HG03039 (cell line): ENCODE measurements at regions not wholly inside any gene's neighbourhood (a gene's known extent, or its start where the extent isn't known, plus 50 kb on each side); places are given as distances from the start of the nearest gene placed in this dataset.
A peak's percentile ranks its signal among the peaks of the same experiment; 100 is the strongest.
"Not testable (repeated sequence)": the region's sequence is repeated elsewhere in the genome, so short reads cannot be mapped to it uniquely, and the experiment has no call there.

Source experiments
- ATAC-seq: cut with Tn5 transposase; IDR thresholded peaks from one replicate; pipeline ENCODE4 v1.9.1; 2021; ENCODE audit warnings: mild to moderate bottlenecking, moderate library complexity; ENCODE audit not compliant: unreplicated experiment

DNA sequence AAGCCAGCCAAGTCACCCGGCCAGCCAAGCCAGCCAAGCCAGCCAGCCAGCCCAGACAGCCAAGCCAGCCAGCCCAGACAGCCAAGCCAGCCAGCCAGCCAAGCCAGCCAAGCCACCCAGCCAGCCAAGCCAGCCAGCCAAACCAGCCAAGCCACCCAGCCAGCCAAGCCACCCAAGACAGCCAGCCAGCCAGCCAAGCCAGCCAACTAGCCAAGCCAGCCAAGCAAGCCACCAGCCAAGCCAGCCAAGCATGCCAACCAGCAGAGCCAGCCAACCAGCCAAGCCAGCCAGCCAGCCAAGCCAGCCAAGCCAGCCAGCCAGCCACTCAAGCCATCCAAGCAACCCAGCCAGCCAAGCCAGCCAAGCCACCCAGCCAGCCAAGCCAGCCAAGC lies 323.1 kb upstream of the PLGLB2 start:
- not testable (repeated sequence) for ATAC-seq

DNA sequence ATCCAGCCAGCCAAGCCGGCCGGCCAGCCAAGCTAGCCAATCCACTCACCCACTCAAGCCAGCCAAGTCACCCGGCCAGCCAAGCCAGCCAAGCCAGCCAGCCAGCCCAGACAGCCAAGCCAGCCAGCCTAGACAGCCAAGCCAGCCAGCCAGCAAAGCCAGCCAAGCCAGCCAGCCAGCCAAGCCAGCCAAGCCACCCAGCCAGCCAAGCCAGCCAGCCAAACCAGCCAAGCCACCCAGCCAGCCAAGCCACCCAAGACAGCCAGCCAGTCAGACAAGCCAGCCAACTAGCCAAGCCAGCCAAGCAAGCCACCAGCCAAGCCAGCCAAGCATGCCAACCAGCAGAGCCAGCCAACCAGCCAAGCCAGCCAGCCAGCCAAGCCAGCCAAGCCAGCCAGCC lies 322.7 kb upstream of the PLGLB2 start:
- ATAC-seq = not testable (repeated sequence)

DNA sequence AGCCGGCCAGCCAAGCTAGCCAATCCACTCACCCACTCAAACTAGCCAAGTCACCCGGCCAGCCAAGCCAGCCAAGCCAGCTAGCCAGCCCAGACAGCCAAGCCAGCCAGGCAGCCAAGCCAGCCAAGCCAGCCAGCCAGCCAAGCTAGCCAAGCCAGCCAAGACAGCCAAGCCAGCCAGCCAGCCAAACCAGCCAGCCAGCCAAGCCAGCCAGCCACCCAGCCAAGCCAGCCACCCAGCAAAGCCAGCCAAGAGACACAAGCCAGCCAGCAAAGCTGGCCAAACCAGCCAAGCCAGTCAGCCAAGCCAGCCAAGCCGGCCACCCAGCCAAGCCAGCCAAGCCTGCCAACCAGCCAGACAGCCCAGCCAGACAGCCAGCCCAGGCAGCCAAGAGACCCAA lies 322.2 kb upstream of the PLGLB2 start:
- not testable (repeated sequence) for ATAC-seq

DNA sequence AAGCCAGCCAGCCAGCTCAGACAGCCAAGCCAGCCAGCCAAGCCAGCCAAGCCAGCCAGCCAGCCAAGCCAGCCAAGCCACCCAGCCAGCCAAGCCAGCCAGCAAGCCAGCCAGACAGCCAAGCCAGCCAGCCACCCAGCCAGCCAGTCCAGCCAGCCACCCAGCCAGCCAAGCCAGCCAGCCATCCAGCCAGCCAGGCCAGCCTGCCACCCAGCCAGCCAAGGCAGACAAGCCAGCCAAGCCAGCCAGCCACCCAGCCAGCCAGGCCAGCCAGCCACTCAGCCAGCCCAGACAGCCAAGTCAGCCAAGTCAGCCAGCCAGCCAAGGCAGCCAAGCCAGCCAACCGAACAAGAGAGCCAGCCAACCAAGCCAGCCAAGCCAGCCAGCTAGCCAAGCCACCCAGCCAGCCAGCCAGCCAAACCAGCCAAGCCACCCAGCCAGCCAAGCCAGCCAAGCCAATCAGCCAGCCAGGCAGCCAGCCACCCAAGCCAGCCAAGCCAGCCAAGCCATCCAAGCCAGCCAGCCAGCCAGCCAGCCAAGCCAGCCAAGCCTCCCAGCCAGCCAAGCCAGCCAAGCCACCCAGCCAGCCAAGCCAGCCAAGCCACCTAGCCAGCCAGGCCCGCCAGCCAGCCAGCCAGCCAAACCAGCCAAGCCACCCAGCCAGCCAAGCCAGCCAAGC lies 319.3 kb upstream of the PLGLB2 start:
- not testable (repeated sequence) for ATAC-seq

DNA sequence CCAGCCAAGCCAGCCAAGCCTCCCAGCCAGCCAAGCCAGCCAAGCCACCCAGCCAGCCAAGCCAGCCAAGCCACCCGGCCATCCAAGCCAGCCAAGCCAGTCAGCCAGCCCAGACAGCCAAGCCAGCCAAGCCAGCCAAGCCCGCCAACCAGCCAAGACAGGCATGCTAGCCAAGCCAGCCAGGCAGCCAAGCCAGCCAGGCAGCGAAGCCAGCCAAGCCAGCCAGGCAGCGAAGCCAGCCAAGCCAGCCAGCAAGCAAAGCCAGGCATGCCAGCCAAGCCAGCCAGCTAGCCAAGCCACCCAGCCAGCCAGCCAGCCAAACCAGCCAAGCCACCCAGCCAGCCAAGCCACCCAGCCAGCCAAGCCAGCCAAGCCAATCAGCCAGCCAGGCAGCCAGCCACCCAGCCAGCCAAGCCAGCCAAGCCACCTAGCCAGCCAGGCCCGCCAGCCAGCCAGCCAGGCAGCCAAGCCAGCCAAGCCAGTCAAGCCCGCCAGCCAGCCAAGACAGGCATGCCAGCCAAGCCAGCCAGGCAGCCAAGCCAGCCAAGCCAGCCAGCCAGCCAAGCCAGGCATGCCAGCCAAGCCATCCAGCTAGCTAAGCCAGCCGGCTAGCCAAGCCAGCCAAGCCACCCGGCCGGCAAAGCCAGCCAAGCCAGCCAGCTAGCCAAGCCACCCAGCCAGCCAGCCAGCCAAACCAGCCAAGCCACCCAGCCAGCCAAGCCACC lies 318.5 kb upstream of the PLGLB2 start:
- ATAC-seq = not testable (repeated sequence)

DNA sequence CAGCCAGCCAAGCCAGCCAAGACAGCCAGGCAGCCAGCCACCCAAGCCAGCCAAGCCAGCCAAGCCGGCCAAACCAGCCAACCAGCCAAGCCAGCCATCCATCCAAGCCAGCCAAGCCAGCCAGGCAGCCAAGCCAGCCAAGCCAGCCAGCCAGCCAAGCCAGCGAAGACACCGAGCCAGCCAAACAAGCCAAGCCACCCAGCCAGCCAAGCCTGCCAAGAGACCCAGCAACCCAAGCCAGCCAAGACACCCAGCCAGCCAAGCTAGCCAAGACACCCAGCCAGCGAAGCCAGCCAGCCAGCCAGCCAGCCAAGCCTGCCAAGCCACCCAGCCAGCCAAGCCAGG lies 318.0 kb upstream of the PLGLB2 start:
- ATAC-seq = not testable (repeated sequence)

DNA sequence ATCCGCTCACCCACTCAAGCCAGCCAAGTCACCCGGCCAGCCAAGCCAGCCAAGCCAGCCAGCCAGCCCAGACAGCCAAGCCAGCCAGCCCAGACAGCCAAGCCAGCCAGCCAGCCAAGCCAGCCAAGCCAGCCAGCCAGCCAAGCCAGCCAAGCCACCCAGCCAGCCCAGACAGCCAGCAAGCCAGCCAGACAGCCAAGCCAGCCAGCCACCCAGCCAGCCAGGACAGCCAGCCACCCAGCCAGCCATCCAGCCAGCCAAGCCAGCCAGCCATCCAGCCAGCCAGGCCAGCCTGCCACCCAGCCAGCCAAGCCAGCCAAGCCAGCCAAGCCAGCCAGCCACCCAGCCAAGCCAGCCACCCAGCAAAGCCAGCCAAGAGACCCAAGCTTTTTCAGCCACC lies 316.8 kb upstream of the PLGLB2 start:
- ATAC-seq = not testable (repeated sequence)

DNA sequence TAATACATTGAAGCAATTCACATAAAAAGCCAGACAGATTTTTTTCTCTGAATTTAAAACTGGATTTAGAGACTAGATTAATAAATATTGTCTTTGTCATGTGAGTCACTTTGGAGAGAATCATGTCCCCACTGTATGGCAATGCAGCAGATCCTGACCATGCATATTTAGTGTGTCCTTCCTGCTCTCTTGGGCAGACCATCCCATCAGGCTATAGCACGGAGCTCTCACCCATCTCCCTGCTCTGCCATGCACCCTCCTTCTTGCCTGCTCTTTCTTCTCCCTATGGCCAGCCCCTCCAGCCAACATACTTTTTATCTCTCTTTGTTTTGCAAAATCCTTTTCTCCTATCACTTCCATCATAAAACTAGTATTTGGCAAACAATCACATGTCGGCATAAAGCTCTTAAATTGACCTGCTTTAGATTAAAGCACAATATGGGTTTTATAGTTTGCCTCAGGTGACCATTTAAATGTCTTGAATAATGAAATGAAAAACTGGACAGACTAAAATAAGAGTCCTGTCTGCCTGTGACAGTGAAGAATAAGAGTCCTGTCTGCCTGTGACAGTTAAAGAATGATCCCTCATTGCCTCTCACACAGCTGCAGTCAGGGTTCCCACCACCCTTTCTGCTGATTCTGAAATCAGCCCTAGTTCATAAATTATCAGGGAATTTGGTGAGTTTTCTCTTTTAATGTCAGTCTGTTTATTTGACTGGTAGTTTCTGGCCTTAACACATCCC lies 315.0 kb upstream of the PLGLB2 start:
- not testable (repeated sequence) for ATAC-seq

DNA sequence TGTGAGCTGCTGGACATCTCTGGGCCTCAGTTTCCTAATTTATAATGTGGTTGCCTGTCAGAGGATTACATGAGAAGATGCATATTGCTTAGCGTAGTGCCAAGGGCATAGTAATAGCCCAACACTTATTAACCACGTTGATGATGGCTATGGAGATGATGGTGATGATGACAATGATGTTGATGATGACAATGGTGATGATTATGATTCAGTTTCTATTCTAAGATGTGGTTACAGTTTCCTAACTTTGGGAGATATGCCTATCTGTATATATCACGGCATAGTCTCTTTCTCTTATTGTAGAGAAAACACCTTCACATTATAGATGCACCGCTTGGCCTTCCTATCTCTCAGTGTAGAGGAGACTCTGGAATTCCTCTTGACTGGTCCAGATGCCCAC lies 311.9 kb upstream of the PLGLB2 start:
- ATAC-seq = not testable (repeated sequence)

DNA sequence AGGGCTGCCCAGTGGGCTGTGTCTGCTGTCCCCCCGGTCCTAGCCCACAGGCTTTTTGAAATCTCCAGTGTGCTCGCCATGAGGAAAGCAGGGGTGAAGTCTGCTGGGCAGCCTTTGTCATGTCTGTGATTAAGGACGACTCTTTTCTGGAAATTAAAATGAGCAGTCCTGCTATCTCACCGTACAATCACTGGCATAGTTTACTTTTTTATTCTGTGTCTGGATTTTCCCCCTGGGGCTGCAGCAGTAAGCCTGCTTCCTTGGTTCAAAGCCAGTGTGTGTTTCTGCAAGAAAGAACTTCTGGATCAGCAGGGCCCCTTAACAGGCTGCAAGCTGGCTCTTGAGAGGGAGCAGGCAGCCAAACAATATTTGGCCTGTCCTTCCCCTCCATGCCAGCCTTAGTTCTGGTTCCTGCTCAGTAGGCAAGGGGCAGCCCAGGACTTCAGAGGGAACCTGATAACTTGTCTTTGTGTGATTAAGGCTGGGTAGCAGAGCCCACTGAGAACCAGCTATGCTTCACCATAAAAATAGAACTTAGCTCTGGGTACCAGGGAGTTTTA lies 310.1 kb upstream of the PLGLB2 start:
- ATAC-seq = not testable (repeated sequence)

DNA sequence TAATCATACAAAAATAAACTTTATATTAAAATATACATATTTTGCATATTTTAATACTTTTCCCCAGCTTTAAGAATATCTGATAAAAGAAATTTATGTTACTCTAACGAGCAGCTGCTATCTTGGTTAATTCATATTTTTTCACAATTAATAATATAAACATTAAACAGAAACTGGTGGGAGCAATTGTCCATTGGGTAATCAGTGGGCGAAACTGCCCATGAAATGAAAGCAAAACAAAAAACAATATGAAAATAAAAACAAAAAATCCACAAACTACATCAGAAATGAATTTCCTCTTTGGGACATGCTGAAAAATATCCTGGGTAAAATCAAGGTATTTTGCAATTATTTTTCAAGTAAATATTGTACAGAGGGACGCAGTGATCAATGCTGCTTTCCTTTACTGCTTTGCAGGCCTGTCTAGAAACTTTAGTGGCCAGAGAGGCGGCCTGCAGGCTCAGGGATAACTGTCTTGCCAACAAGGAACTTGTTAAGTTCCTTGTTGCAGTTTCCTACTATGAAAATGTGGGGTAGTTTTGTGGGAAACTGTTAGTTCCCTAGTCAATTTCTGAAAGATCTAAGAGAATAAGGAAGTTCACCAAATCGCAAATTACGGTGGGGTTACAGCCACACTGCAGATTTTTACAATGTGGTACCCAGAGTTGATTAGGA lies 309.0 kb upstream of the PLGLB2 start:
- not testable (repeated sequence) for ATAC-seq

DNA sequence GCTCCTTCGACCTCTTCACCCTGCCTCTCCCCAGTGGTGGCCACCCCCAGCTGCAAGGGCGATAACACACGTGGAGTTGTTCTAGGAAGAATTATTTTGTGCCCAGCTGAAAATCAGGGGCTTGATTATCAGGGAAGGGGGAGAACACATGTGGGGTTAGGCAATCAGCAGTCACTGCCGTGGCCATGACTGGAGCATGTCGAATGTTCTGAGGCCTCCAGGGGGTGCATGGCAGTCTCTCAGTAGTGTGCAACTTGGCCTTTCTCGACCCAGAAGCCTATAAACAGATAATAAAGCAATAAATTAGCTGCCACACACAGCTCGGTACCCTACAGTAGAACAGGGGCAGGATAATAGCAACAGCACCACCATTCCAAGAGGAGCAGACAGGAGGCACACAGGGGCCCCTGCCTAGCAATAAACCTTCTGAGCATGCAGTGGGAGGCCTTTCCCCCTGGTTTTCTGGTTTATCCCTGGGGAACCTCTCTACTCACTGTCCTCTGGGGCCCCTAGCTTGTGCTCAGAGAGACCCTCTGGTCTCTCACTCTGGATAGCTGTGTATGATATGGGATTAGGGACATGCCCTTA lies 308.2 kb upstream of the PLGLB2 start:
- not testable (repeated sequence) for ATAC-seq

DNA sequence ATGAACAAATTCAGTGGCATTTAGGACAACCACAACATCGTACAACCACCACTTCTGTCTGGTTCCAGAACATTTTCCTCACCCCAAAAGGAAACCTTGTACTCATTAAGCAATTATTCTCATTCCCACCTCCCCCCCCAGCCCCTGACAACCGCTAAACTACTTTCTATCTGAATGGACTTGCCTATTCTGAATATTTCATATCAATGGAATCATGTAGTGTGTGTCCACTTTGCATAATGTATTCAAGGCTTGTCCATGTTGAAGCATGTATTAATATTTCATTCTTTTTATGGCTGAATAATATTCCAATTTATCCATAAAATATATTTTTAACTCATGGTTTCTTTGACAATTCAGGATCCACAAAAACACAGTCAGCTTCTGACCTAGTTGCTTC lies 307.2 kb upstream of the PLGLB2 start:
- not testable (repeated sequence) for ATAC-seq

DNA sequence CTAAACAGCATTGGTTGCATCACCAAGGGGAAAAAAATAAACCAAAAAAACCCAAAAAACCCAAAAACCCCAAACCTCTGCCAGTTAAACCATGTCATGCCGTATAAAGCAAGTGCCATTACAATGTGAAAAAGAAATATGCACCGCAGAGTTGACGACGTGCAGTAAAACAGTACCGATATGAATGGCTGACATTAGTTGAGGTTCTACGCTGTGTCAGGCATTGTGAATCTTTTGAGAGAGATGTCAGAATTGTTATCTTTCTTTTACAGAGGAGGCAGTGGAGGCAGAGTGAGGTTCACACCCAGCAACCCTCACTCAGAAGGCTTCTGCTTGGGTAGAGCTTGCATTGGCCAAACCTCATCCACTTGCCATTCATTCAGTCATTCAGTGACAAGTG lies 306.5 kb upstream of the PLGLB2 start:
- not testable (repeated sequence) for ATAC-seq

DNA sequence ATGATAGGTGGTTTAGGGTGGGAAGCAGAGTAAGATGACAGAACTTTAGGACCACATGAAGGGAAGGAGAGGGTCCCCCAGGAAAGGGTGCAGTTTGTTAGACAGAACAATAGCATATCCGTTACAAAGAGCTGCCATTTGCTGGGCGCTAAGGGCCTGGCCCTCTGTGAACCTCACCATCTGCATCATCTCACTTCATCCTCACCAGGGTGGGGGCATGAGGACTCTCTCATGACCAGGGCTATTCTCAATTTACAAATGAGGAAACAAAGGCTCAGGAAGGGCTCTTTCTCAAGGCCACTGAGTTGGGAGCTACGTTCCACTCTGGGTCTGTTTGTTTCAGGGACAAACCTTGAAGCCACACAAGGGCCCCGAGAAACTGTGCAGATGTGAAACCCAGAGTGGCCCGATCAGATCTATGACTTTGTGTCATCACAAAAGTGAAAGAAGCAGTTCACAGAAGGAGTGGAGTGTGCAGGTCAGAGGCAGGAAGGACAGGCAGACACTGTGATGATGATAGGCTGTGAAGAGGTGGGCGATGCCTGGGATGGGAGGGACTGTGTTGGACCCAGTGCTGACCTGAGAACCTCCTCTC lies 304.8 kb upstream of the PLGLB2 start:
- ATAC-seq = peak; percentile 95

DNA sequence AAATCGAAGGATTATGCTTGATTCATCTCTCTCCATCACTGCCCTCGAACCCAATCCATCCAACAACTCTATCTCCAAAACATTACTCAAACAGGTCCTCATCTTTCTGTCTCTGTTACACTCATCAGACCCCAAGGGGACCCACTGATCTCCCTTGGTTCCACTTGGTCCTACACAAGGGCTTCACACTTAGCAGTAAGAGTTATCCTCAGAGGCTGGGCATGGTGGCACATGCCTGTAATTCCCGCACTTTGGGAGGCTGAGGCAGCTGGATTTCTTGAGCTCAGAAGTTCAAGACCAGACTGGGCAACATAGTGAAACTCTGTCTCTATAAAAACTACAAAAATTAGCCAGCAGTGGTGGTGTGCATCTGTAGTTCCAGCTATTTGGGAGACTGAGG lies 302.9 kb upstream of the PLGLB2 start:
- ATAC-seq = not testable (repeated sequence)

DNA sequence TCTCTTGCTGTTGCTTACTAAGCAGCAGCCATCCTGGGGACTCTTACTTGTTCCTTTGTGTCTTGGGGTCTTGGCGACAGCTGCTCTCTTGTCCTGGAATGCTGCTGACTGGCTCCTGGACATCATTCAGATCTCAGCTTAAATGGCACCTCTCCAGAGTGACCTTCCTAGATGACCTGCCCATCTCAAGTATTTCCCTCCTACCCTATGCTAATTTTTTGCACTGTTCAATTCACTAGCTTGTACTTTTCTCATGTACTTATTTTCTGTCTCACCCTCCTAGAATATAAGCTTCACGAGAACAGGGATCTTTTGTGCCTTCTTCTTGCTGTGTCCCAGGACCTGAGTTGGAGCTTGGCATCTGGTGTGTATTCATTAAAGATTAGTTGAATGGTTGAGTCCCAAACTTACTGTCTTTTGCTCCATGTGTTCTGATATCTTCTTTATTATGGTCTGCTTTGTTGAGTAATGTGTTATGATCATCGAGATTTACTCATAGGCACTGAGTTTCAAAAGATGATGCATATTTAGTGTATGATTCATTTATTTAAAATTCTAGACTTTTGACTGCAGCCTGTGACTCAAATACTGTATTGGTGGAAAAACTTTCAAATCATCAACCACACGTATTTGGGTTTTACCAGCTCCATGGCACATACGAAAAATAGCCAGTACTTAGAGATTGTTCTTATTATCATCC lies 302.1 kb upstream of the PLGLB2 start:
- ATAC-seq = not testable (repeated sequence)

DNA sequence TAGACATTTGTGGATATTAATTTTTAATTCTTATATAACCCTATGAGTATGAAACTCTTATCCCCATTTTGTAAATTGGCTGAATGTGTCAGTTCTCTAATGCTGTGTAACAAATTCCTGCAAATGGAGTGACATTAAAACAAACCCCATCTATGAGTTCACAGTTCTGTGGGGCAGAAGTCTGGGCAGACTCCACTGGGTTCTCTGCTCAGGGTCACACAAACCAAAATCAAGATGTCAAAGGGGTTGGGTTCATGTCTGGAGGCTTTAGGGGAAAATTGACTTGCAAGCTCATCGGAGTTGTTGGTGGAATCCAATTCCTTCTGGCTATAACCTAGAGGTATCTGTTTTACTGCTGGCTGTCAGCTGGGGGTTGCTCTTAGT lies 301.6 kb upstream of the PLGLB2 start:
- ATAC-seq = not testable (repeated sequence)

DNA sequence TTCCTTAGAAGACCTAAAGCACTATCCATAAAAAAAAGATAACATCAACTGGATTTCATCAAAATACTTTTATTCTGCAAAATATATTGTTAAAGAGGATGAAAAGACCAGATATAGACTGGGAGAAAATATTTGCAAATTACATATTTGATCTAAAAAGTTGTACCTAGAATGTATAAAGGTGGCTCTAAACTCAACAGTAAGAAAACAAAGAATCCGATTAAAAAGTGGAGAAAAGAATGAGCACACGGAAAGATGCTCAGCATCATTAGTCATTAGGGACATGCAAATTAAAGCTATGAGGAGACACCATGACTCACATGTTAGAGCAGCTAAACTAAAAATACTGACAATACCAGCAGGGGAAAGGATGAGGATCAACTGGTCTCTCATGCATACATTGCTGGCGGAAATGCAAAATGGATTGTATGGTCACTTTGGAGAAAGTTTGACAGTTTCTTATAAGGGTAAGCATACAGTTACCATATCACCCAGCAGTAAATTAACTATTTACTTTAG lies 298.4 kb upstream of the PLGLB2 start:
- not testable (repeated sequence) for ATAC-seq
